Lower leg skin (tissue), 3 donors: ENCODE measurements at regions not wholly inside any gene's neighbourhood (a gene's known extent, or its start where the extent isn't known, plus 50 kb on each side); places are given as distances from the start of the nearest gene placed in this dataset.

ENCODE experiments used
- CTCF ChIP-seq, 3 donors: fragments of 450-650 bp; IDR thresholded peaks; one replicate each; pipeline ENCODE4 v1.5.1; 2016; ENCODE audit warnings: antibody characterized with exemption in 3 of 3, mild to moderate bottlenecking in 3 of 3, moderate library complexity in 2 of 3
- POLR2A ChIP-seq, 2 donors: fragments of 450-650 bp; IDR thresholded peaks; one replicate each; pipeline ENCODE4 v1.6.1; 2016 to 2017; ENCODE audit warnings: antibody characterized with exemption in 2 of 2, mild to moderate bottlenecking in 1 of 2, moderate library complexity in 1 of 2

- TF ChIP-seq CTCF (IDR thresholded peaks at IDR 0.05) (no peak), POLR2A (IDR thresholded peaks at IDR 0.05) (no peak)
These were observed 186.1 kb upstream of the KLF12 start for GRCh38 chr13:74320282-74320681.
